ENCODE measurements at regions not wholly inside any gene's neighbourhood (a gene's known extent, or its start where the extent isn't known, plus 50 kb on each side); places are given as distances from the start of the nearest gene placed in this dataset.

- no peak for TF ChIP-seq CTCF (IDR thresholded peaks at IDR 0.05; ENCODE audit: insufficient read depth, low read length, severe bottlenecking)
- FAIRE-seq (no peak), DNase-seq (ENCODE audit: low read depth) (no peak)
- Histone ChIP-seq H3K36me3 (ENCODE audit: control insufficient read depth, insufficient read depth, low read length) (no peaks in the 10 kb centered on the region), H3K4me3 (ENCODE audit: low read depth, low read length) (no peak overlapping the region), H3K27me3 (ENCODE audit: control insufficient read depth, insufficient read depth, low read length) (no peaks in the 10 kb centered on the region)
Measured at GRCh38 chr2:155844461-155844860, 488.1 kb downstream of the NR4A2 start.

GRCh38 chr2:155842103-155842502, 490.4 kb downstream of the NR4A2 start:
- FAIRE-seq = no peak
- H3K27me3 ChIP-seq (ENCODE audit: control insufficient read depth, insufficient read depth, low read length) = no peaks in the 10 kb centered on the region
- no peak for TF ChIP-seq CTCF (IDR thresholded peaks at IDR 0.05; ENCODE audit: insufficient read depth, low read length, severe bottlenecking)

GRCh38 chr2:155841442-155841841, 491.1 kb downstream of the NR4A2 start:
- TF ChIP-seq CTCF (IDR thresholded peaks at IDR 0.05; ENCODE audit: insufficient read depth, low read length, severe bottlenecking) = no peak
- FAIRE-seq (no peak), DNase-seq (ENCODE audit: low read depth) (no peak)
- Histone ChIP-seq H3K27me3 (ENCODE audit: control insufficient read depth, insufficient read depth, low read length) (no peaks in the 10 kb centered on the region), H3K36me3 (ENCODE audit: control insufficient read depth, insufficient read depth, low read length) (no peaks in the 10 kb centered on the region), H3K4me3 (ENCODE audit: low read depth, low read length) (no peak overlapping the region)

More at GRCh38 chr2:155842103-155842502, 490.4 kb downstream of the NR4A2 start:
- DNase-seq (ENCODE audit: low read depth) = peak; percentile 28
- Histone ChIP-seq H3K4me3 (ENCODE audit: low read depth, low read length) (no peak overlapping the region), H3K36me3 (ENCODE audit: control insufficient read depth, insufficient read depth, low read length) (no peaks in the 10 kb centered on the region)

GRCh38 chr2:155840661-155841060, 491.9 kb downstream of the NR4A2 start:
- no peaks in the 10 kb centered on the region for H3K36me3 ChIP-seq (ENCODE audit: control insufficient read depth, insufficient read depth, low read length)
- TF ChIP-seq CTCF (IDR thresholded peaks at IDR 0.05; ENCODE audit: insufficient read depth, low read length, severe bottlenecking) = no peak
- DNase-seq (ENCODE audit: low read depth) (no peak), FAIRE-seq (no peak)
- H3K4me3 ChIP-seq (ENCODE audit: low read depth, low read length) = no peak overlapping the region
- H3K27me3 ChIP-seq (ENCODE audit: control insufficient read depth, insufficient read depth, low read length) = no peaks in the 10 kb centered on the region

GRCh38 chr2:155839991-155840390, 492.5 kb downstream of the NR4A2 start:
- H3K36me3 ChIP-seq (ENCODE audit: control insufficient read depth, insufficient read depth, low read length) = no peaks in the 10 kb centered on the region
- no peak overlapping the region for H3K4me3 ChIP-seq (ENCODE audit: low read depth, low read length)
- DNase-seq (ENCODE audit: low read depth) (no peak), FAIRE-seq (no peak)
- TF ChIP-seq CTCF (IDR thresholded peaks at IDR 0.05; ENCODE audit: insufficient read depth, low read length, severe bottlenecking) = no peak
- H3K27me3 ChIP-seq (ENCODE audit: control insufficient read depth, insufficient read depth, low read length) = no peaks in the 10 kb centered on the region

- DNase-seq (ENCODE audit: low read depth) = no peak
Measured at GRCh38 chr2:155839436-155839835, 493.1 kb downstream of the NR4A2 start.

More at GRCh38 chr2:155839436-155839835, 493.1 kb downstream of the NR4A2 start:
- H3K36me3 ChIP-seq (ENCODE audit: control insufficient read depth, insufficient read depth, low read length) = no peaks in the 10 kb centered on the region
- TF ChIP-seq CTCF (IDR thresholded peaks at IDR 0.05; ENCODE audit: insufficient read depth, low read length, severe bottlenecking) = no peak
- no peak overlapping the region for H3K4me3 ChIP-seq (ENCODE audit: low read depth, low read length)
- no peaks in the 10 kb centered on the region for H3K27me3 ChIP-seq (ENCODE audit: control insufficient read depth, insufficient read depth, low read length)
- FAIRE-seq = no peak

All from bronchial epithelial cell (primary cell).